ENCODE measurements at regions not wholly inside any gene's neighbourhood (a gene's known extent, or its start where the extent isn't known, plus 50 kb on each side); places are given as distances from the start of the nearest gene placed in this dataset.

GRCh38 chr1:222370081-222370912 is 177.6 kb downstream of the HHIPL2 start:
- no peak for TF ChIP-seq CTCF (IDR thresholded peaks at IDR 0.05; ENCODE audit: poor library complexity, severe bottlenecking)
- TF ChIP-seq EP300 (conservative IDR thresholded peaks at IDR 0.05; ENCODE audit: poor library complexity, severe bottlenecking), result no peak
- TF ChIP-seq REST (IDR thresholded peaks at IDR 0.05; ENCODE audit: borderline replicate concordance), result no peak
- TF ChIP-seq RAD21 (conservative IDR thresholded peaks at IDR 0.05), result no peak
- no peak for TF ChIP-seq SMC3 (conservative IDR thresholded peaks at IDR 0.05; ENCODE audit: poor library complexity)

Measured in neural cell (in vitro differentiated cells).